ENCODE measurements at regions not wholly inside any gene's neighbourhood (a gene's known extent, or its start where the extent isn't known, plus 50 kb on each side); places are given as distances from the start of the nearest gene placed in this dataset.

DNA sequence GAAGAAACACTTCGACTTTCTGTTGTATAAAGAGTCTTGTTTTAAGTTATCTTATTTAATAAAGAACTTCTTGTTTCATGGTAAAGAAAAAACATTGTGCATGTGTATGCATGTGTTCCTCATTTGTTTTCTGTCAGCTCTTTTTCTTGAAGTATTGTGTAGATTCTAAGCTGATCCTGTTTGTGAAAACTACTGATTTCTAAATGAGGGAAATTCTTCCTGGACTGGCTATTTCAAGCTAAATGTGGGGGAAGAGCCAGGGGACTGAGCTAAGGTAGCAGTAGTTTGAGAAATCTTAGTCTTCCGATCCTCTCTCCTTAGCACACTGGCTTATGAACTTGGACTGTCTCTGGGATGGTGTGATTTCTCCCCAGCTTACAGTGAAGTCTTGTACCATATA lies 56.4 kb upstream of the RBMS1 start:
- Histone ChIP-seq H3K36me3 (no peaks in the 10 kb centered on the region), H3K27me3 (no peaks in the 10 kb centered on the region), H3K9me3 (peaks cover 0 to 8% (median 0%) of the 10 kb centered on the region in 4 donors), H3K4me1 (no peaks in the 10 kb centered on the region), H3K27ac (no peak overlapping the region), H3K4me3 (no peak overlapping the region)
- no peak for DNase-seq
- intact Hi-C loops (cut with DNase I), result no loop called here
- WGBS, 2 donors, result 87 to 90% methylated on average over 2 of the region's 2 CpGs
- TF ChIP-seq POLR2AphosphoS5 (IDR thresholded peaks at IDR 0.05), result no peak
- no peak for TF ChIP-seq EP300 (IDR thresholded peaks at IDR 0.05)
- TF ChIP-seq CTCF (IDR thresholded peaks at IDR 0.05), result no peak
- no peak for TF ChIP-seq POLR2A (IDR thresholded peaks at IDR 0.05)

GRCh38 chr2:160551259-160551658 lies 57.7 kb upstream of the RBMS1 start:
- no peaks in the 10 kb centered on the region for H3K36me3 ChIP-seq
- WGBS, 2 donors, result 28 to 37% methylated on average over 4 of the region's 4 CpGs
- DNase-seq, result no peak
- no peak overlapping the region for H3K4me3 ChIP-seq
- TF ChIP-seq EP300 (IDR thresholded peaks at IDR 0.05), result no peak
- no peak for TF ChIP-seq CTCF (IDR thresholded peaks at IDR 0.05)
- no peak for TF ChIP-seq POLR2AphosphoS5 (IDR thresholded peaks at IDR 0.05)
- TF ChIP-seq POLR2A (IDR thresholded peaks at IDR 0.05), result no peak
- H3K4me1 ChIP-seq, result no peaks in the 10 kb centered on the region
- peaks cover 0 to 8% (median 0%) of the 10 kb centered on the region in 4 donors for H3K9me3 ChIP-seq
- H3K27me3 ChIP-seq, result no peaks in the 10 kb centered on the region
- intact Hi-C loops (cut with DNase I), result no loop called here
- no peak overlapping the region for H3K27ac ChIP-seq

GRCh38 chr2:160555420-160556071 lies 61.9 kb upstream of the RBMS1 start:
- H3K9me3 ChIP-seq, result no peaks in the 10 kb centered on the region
- H3K4me3 ChIP-seq, result no peak overlapping the region
- intact Hi-C loops (cut with DNase I), result no loop called here
- TF ChIP-seq POLR2A (IDR thresholded peaks at IDR 0.05) (no peak), CTCF (IDR thresholded peaks at IDR 0.05) (no peak), POLR2AphosphoS5 (IDR thresholded peaks at IDR 0.05) (no peak), EP300 (IDR thresholded peaks at IDR 0.05) (no peak)
- H3K36me3 ChIP-seq, result no peaks in the 10 kb centered on the region
- 90 to 94% methylated on average over 6 of the region's 6 CpGs for WGBS, 2 donors
- no peak for DNase-seq
- H3K27me3 ChIP-seq, result no peaks in the 10 kb centered on the region
- H3K4me1 ChIP-seq, result no peaks in the 10 kb centered on the region
- H3K27ac ChIP-seq, result no peak overlapping the region

GRCh38 chr2:160557903-160558302 lies 64.3 kb upstream of the RBMS1 start:
- Histone ChIP-seq H3K36me3 (no peaks in the 10 kb centered on the region), H3K4me1 (peaks cover 0 to 10% (median 7%) of the 10 kb centered on the region in 4 donors), H3K9me3 (no peaks in the 10 kb centered on the region), H3K27ac (no peak overlapping the region), H3K27me3 (no peaks in the 10 kb centered on the region), H3K4me3 (no peak overlapping the region)
- 82 to 87% methylated on average over 3 of the region's 3 CpGs for WGBS, 2 donors
- intact Hi-C loops (cut with DNase I), result no loop called here
- no peak for DNase-seq
- TF ChIP-seq POLR2A (IDR thresholded peaks at IDR 0.05), result no peak
- no peak for TF ChIP-seq CTCF (IDR thresholded peaks at IDR 0.05)
- no peak for TF ChIP-seq EP300 (IDR thresholded peaks at IDR 0.05)

GRCh38 chr2:160558531-160558930 lies 64.9 kb upstream of the RBMS1 start:
- 80 to 88% methylated on average over 5 of the region's 5 CpGs for WGBS, 2 donors
- TF ChIP-seq CTCF (IDR thresholded peaks at IDR 0.05) (no peak), POLR2AphosphoS5 (IDR thresholded peaks at IDR 0.05) (no peak)
- H3K4me1 ChIP-seq, result peaks cover 0 to 10% (median 7%) of the 10 kb centered on the region in 4 donors
- no peak for DNase-seq
- H3K4me3 ChIP-seq, result no peak overlapping the region
- no peaks in the 10 kb centered on the region for H3K27me3 ChIP-seq
- intact Hi-C loops (cut with DNase I), result no loop called here
- no peak overlapping the region for H3K27ac ChIP-seq
- no peaks in the 10 kb centered on the region for H3K9me3 ChIP-seq
- no peaks in the 10 kb centered on the region for H3K36me3 ChIP-seq
